H1 (cell line): ENCODE measurements at regions not wholly inside any gene's neighbourhood (a gene's known extent, or its start where the extent isn't known, plus 50 kb on each side); places are given as distances from the start of the nearest gene placed in this dataset.

Experiments
- CBX5 ChIP-seq: fragments of 300-800, 300-1000 bp; sonication (generic); IDR thresholded peaks from 2 replicates; pipeline ENCODE4 v1.7.1; 2016; ENCODE audit warnings: antibody characterized with exemption, low read length, low read depth
- CREB1 ChIP-seq: IDR thresholded peaks from 2 replicates; pipeline ENCODE4 v1.6.1; 2012; ENCODE audit warnings: inconsistent platforms
- KDM5A ChIP-seq: fragments of 200-600 bp; IDR thresholded peaks from 2 replicates; pipeline ENCODE4 v1.7.1; 2012; ENCODE audit warnings: mild to moderate bottlenecking, low read length, inconsistent platforms, mixed read lengths
- PHF8 ChIP-seq: fragments of 200-600 bp; sonication (generic); conservative IDR thresholded peaks from 2 replicates; pipeline ENCODE4 v1.7.1; 2012; ENCODE audit warnings: low read depth, mild to moderate bottlenecking, inconsistent platforms, low read length, moderate library complexity

GRCh38 chr13:94956417-94957110 lies 244.2 kb upstream of the SOX21 start (continued):
- TF ChIP-seq PHF8 (no peak), CBX5 (no peak), CREB1 (no peak), KDM5A (no peak)
